OCI-LY1 (cell line): ENCODE measurements at regions not wholly inside any gene's neighbourhood (a gene's known extent, or its start where the extent isn't known, plus 50 kb on each side); places are given as distances from the start of the nearest gene placed in this dataset.

Experiments
- H2AFZ ChIP-seq: fragments of 200-600 bp; sonication (generic), shearing (Covaris generic); 2 replicates; pipeline ENCODE4 v1.6.0; 2014; ENCODE audit warnings: antibody characterized with exemption, mild to moderate bottlenecking, low read length
- H3F3A ChIP-seq: fragments of 200-600 bp; sonication (generic), shearing (Covaris generic); 2 replicates; pipeline ENCODE4 v1.6.0; 2014; ENCODE audit warnings: mild to moderate bottlenecking, antibody characterized with exemption, low read length, moderate library complexity; ENCODE audit not compliant: insufficient read depth
- H3K27ac ChIP-seq: fragments of 200-600 bp; sonication (generic); 2 replicates; pipeline ENCODE4 v1.5.1; 2014; ENCODE audit warnings: low read length, mixed run types, mild to moderate bottlenecking, low read depth; ENCODE audit not compliant: poor library complexity, severe bottlenecking
- H3K27me3 ChIP-seq: fragments of 200-600 bp; sonication (generic); 2 replicates; pipeline ENCODE4 v1.6.0; 2014; ENCODE audit warnings: antibody characterized with exemption, mild to moderate bottlenecking, low read length, moderate library complexity; ENCODE audit not compliant: insufficient read depth
- H3K36me3 ChIP-seq: fragments of 200-600 bp; sonication (generic); 2 replicates; pipeline ENCODE4 v1.6.1; 2014; ENCODE audit warnings: mild to moderate bottlenecking, antibody characterized with exemption, low read length, moderate library complexity, mixed read lengths; ENCODE audit not compliant: insufficient read depth
- H3K4me1 ChIP-seq: fragments of 200-600 bp; sonication (generic); 2 replicates; pipeline ENCODE4 v1.5.1; 2014; ENCODE audit warnings: mild to moderate bottlenecking, low read length, moderate library complexity; ENCODE audit not compliant: insufficient read depth, severe bottlenecking
- H3K4me2 ChIP-seq: fragments of 200-600 bp; sonication (generic), shearing (Covaris generic); 2 replicates; pipeline ENCODE4 v1.6.1; 2014; ENCODE audit warnings: low read length
- H3K4me3 ChIP-seq: fragments of 200-600 bp; sonication (generic); 2 replicates; pipeline ENCODE4 v1.5.1; 2014; ENCODE audit warnings: low read length, low read depth, mild to moderate bottlenecking, mixed read lengths; ENCODE audit not compliant: poor library complexity, severe bottlenecking
- H3K79me2 ChIP-seq: fragments of 200-600 bp; shearing (Covaris generic); 2 replicates; pipeline ENCODE4 v1.6.1; 2016; ENCODE audit warnings: mixed run types, low read length, mixed read lengths; ENCODE audit not compliant: insufficient read depth
- H3K9ac ChIP-seq: fragments of 200-600 bp; sonication (generic), shearing (Covaris generic); 2 replicates; pipeline ENCODE4 v1.6.1; 2014; ENCODE audit warnings: mild to moderate bottlenecking, low read length, mixed read lengths
- H3K9me2 ChIP-seq: fragments of 200-600 bp; sonication (generic), shearing (Covaris generic); 2 replicates; pipeline ENCODE4 v1.6.1; 2014; ENCODE audit warnings: low read depth, mild to moderate bottlenecking, low read length, mixed read lengths
- H3K9me3 ChIP-seq: fragments of 200-600 bp; shearing (Covaris generic); 2 replicates; pipeline ENCODE4 v1.6.1; 2014; ENCODE audit warnings: low read length, mixed read lengths
- H4K20me1 ChIP-seq: fragments of 200-600 bp; sonication (generic), shearing (Covaris generic); 2 replicates; pipeline ENCODE4 v1.6.0; 2016; ENCODE audit warnings: mild to moderate bottlenecking, low read length; ENCODE audit not compliant: insufficient read depth
- EZH2 ChIP-seq: fragments of 200-600 bp; sonication (generic), shearing (Covaris generic); IDR thresholded peaks from 2 replicates; pipeline ENCODE4 v1.8.0; 2017; ENCODE audit warnings: borderline replicate concordance, mixed run types, mild to moderate bottlenecking, antibody characterized with exemption, low read length, moderate library complexity, mixed read lengths
- TF ChIP-seq, protein P1 (sequence below): fragments of 200-600 bp; sonication (generic), shearing (Covaris generic); IDR thresholded peaks from 2 replicates; pipeline ENCODE4 v1.5.1; 2017; ENCODE audit warnings: mild to moderate bottlenecking, antibody characterized with exemption, low read length, moderate library complexity, mixed read lengths

GRCh38 chr6:134419716-134420115, 101.8 kb upstream of the SGK1 start:
- no peak for TF ChIP-seq EZH2
- H3K9me2 ChIP-seq: no peaks in the 10 kb centered on the region
- H3K4me3 ChIP-seq: no peak overlapping the region
- no peak overlapping the region for H3K27ac ChIP-seq
- no peaks in the 10 kb centered on the region for H3F3A ChIP-seq
- no peak overlapping the region for H3K9ac ChIP-seq
- H3K36me3 ChIP-seq: no peaks in the 10 kb centered on the region
- no peaks in the 10 kb centered on the region for H4K20me1 ChIP-seq
- no peaks in the 10 kb centered on the region for H3K9me3 ChIP-seq
- no peaks in the 10 kb centered on the region for H3K27me3 ChIP-seq
- no peaks in the 10 kb centered on the region for H3K79me2 ChIP-seq
- H3K4me2 ChIP-seq: no peak overlapping the region
- no peaks in the 10 kb centered on the region for H3K4me1 ChIP-seq
- H2AFZ ChIP-seq: no peak overlapping the region

- no peaks in the 10 kb centered on the region for H3F3A ChIP-seq
- H2AFZ ChIP-seq: no peak overlapping the region
- TF ChIP-seq, protein P1, sequence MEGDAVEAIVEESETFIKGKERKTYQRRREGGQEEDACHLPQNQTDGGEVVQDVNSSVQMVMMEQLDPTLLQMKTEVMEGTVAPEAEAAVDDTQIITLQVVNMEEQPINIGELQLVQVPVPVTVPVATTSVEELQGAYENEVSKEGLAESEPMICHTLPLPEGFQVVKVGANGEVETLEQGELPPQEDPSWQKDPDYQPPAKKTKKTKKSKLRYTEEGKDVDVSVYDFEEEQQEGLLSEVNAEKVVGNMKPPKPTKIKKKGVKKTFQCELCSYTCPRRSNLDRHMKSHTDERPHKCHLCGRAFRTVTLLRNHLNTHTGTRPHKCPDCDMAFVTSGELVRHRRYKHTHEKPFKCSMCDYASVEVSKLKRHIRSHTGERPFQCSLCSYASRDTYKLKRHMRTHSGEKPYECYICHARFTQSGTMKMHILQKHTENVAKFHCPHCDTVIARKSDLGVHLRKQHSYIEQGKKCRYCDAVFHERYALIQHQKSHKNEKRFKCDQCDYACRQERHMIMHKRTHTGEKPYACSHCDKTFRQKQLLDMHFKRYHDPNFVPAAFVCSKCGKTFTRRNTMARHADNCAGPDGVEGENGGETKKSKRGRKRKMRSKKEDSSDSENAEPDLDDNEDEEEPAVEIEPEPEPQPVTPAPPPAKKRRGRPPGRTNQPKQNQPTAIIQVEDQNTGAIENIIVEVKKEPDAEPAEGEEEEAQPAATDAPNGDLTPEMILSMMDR: no peak
- no peak for TF ChIP-seq EZH2
- H3K9me2 ChIP-seq: no peaks in the 10 kb centered on the region
- H4K20me1 ChIP-seq: no peaks in the 10 kb centered on the region
- no peaks in the 10 kb centered on the region for H3K9me3 ChIP-seq
- no peaks in the 10 kb centered on the region for H3K27me3 ChIP-seq
- no peak overlapping the region for H3K27ac ChIP-seq
- H3K36me3 ChIP-seq: no peaks in the 10 kb centered on the region
- H3K79me2 ChIP-seq: no peaks in the 10 kb centered on the region
- no peak overlapping the region for H3K9ac ChIP-seq
- H3K4me2 ChIP-seq: no peak overlapping the region
- H3K4me3 ChIP-seq: no peak overlapping the region
- no peaks in the 10 kb centered on the region for H3K4me1 ChIP-seq
Measured at GRCh38 chr6:134416418-134417154, 98.7 kb upstream of the SGK1 start.

- Histone ChIP-seq H3K9ac (no peak overlapping the region), H3K9me2 (no peaks in the 10 kb centered on the region), H3K9me3 (no peaks in the 10 kb centered on the region), H3K4me3 (no peak overlapping the region), H4K20me1 (no peaks in the 10 kb centered on the region), H3K79me2 (no peaks in the 10 kb centered on the region), H3K4me1 (no peaks in the 10 kb centered on the region), H2AFZ (no peak overlapping the region), H3K36me3 (no peaks in the 10 kb centered on the region), H3K4me2 (no peak overlapping the region), H3K27me3 (no peaks in the 10 kb centered on the region), H3K27ac (no peak overlapping the region), H3F3A (no peaks in the 10 kb centered on the region)
- no peak for TF ChIP-seq EZH2
- TF ChIP-seq, protein P1: no peak
Measured at GRCh38 chr6:134415656-134416055, 97.7 kb upstream of the SGK1 start.

DNA sequence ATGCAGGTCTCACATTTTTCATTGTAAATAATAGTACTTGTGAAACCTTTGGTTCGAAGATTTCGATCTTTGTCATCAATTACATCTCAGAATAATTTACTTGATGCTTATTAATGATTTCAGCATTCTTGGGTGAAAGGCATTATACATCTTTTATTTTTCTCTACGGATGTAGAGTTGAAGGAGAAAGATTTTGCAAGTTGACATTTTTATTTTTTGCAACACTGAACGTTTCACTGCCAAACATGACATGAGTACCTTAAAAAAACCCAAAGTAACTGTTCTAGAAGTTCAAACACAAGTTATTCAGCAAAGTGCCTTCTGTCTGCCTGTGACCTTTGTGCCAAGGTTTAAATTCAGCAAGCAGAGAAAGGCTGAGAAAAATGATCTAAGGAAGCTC, 97.3 kb upstream of the SGK1 start:
- Histone ChIP-seq H3K4me1 (no peaks in the 10 kb centered on the region), H3K27me3 (no peaks in the 10 kb centered on the region), H3K79me2 (no peaks in the 10 kb centered on the region), H3K9me3 (no peaks in the 10 kb centered on the region), H3K36me3 (no peaks in the 10 kb centered on the region), H3F3A (no peaks in the 10 kb centered on the region), H3K4me3 (no peak overlapping the region), H3K27ac (no peak overlapping the region), H3K9ac (no peak overlapping the region), H3K9me2 (no peaks in the 10 kb centered on the region), H3K4me2 (no peak overlapping the region), H4K20me1 (no peaks in the 10 kb centered on the region), H2AFZ (no peak overlapping the region)
- no peak for TF ChIP-seq EZH2
- TF ChIP-seq, protein P1: no peak
